Neural cell (in vitro differentiated cells): ENCODE measurements at regions not wholly inside any gene's neighbourhood (a gene's known extent, or its start where the extent isn't known, plus 50 kb on each side); places are given as distances from the start of the nearest gene placed in this dataset.

Source experiments
- H2AFZ ChIP-seq: fragments of 200-600, 300-800 bp; sonication (generic), shearing (Covaris generic); 2 replicates; pipeline ENCODE4 v1.6.0; 2014; ENCODE audit warnings: low read depth, mild to moderate bottlenecking, antibody characterized with exemption, low read length, moderate library complexity
- H3F3A ChIP-seq: fragments of 200-600 bp; shearing (Covaris generic); 2 replicates; pipeline ENCODE4 v1.6.1; 2016; ENCODE audit warnings: mild to moderate bottlenecking, moderate library complexity, mixed read lengths, antibody characterized with exemption, low read length; ENCODE audit not compliant: insufficient read depth, poor library complexity, severe bottlenecking
- H3K27ac ChIP-seq: fragments of 200-600, 300-800 bp; sonication (generic), shearing (Covaris generic); 2 replicates; pipeline ENCODE4 v1.5.1; 2014; ENCODE audit warnings: mild to moderate bottlenecking, low read length, moderate library complexity
- H3K27me3 ChIP-seq: fragments of 300-800, 200-600 bp; sonication (generic), shearing (Covaris generic); 2 replicates; pipeline ENCODE4 v1.6.0; 2014; ENCODE audit warnings: mild to moderate bottlenecking, low read depth, low read length, moderate library complexity; ENCODE audit not compliant: insufficient read depth
- H3K36me3 ChIP-seq: fragments of 300-800, 200-600 bp; sonication (generic), shearing (Covaris generic); 2 replicates; pipeline ENCODE4 v1.5.1; 2014; ENCODE audit warnings: mild to moderate bottlenecking, antibody characterized with exemption, low read length, moderate library complexity; ENCODE audit not compliant: insufficient read depth
- H3K4me2 ChIP-seq: fragments of 300-800, 200-600 bp; sonication (generic), shearing (Covaris generic); 2 replicates; pipeline ENCODE4 v1.6.0; 2014; ENCODE audit warnings: mild to moderate bottlenecking, low read length
- H3K4me3 ChIP-seq: fragments of 300-800, 200-600 bp; sonication (generic), shearing (Covaris generic); 2 replicates; pipeline ENCODE4 v1.5.1; 2014; ENCODE audit warnings: mild to moderate bottlenecking, low read length, moderate library complexity
- H3K79me2 ChIP-seq: fragments of 200-600 bp; shearing (Covaris generic); replicated peaks from 2 replicates; pipeline ENCODE4 v1.6.0; 2014; ENCODE audit warnings: mild to moderate bottlenecking, low read length, moderate library complexity; ENCODE audit not compliant: insufficient read depth
- H3K9ac ChIP-seq: fragments of 300-800, 200-600 bp; sonication (generic), shearing (Covaris generic); 2 replicates; pipeline ENCODE4 v1.6.1; 2016; ENCODE audit warnings: mild to moderate bottlenecking, low read length, mixed read lengths
- H3K9me2 ChIP-seq: fragments of 200-600 bp; shearing (Covaris generic); 2 replicates; pipeline ENCODE4 v1.6.1; 2016; ENCODE audit warnings: mild to moderate bottlenecking, low read length, mixed read lengths; ENCODE audit not compliant: insufficient read depth
- H3K9me3 ChIP-seq: fragments of 200-600, 300-800 bp; sonication (generic), shearing (Covaris generic); 2 replicates; pipeline ENCODE4 v1.6.1; 2016; ENCODE audit warnings: mild to moderate bottlenecking, mixed run types, low read length, moderate library complexity, mixed read lengths
- H4K20me1 ChIP-seq: fragments of 200-600 bp; shearing (Covaris generic); 2 replicates; pipeline ENCODE4 v1.6.1; 2016; ENCODE audit warnings: mild to moderate bottlenecking, mixed run types; ENCODE audit not compliant: insufficient read depth
- EP300 ChIP-seq: fragments of 450-650 bp; conservative IDR thresholded peaks from 2 replicates; pipeline ENCODE4 v1.6.1; 2014; ENCODE audit warnings: antibody characterized with exemption, mild to moderate bottlenecking, moderate library complexity; ENCODE audit not compliant: poor library complexity, severe bottlenecking
- EZH2 ChIP-seq: fragments of 200-600, 300-800 bp; shearing (Covaris generic), sonication (generic); IDR thresholded peaks from 2 replicates; pipeline ENCODE4 v1.6.1; 2014; ENCODE audit warnings: antibody characterized with exemption, low read length, borderline replicate concordance, mild to moderate bottlenecking; ENCODE audit not compliant: insufficient read depth, poor library complexity, severe bottlenecking
- MXI1 ChIP-seq: fragments of 450-650 bp; conservative IDR thresholded peaks from 2 replicates; pipeline ENCODE4 v1.6.1; 2014; ENCODE audit warnings: antibody characterized with exemption, mild to moderate bottlenecking; ENCODE audit not compliant: poor library complexity, severe bottlenecking
- POLR2AphosphoS5 ChIP-seq: IDR thresholded peaks from 2 replicates; pipeline ENCODE4 v1.6.1; 2012
- RAD21 ChIP-seq: fragments of 450-650 bp; conservative IDR thresholded peaks from 2 replicates; pipeline ENCODE4 v1.6.1; 2014; ENCODE audit warnings: antibody characterized with exemption, mild to moderate bottlenecking, moderate library complexity
- SMC3 ChIP-seq: fragments of 450-650 bp; conservative IDR thresholded peaks from 2 replicates; pipeline ENCODE4 v1.6.1; 2014; ENCODE audit warnings: antibody characterized with exemption, mild to moderate bottlenecking, moderate library complexity; ENCODE audit not compliant: poor library complexity
- TAF1 ChIP-seq: IDR thresholded peaks from 2 replicates; pipeline ENCODE4 v1.6.1; 2012; ENCODE audit warnings: low read depth
- TF ChIP-seq, protein P1 (sequence below): fragments of 450-650 bp; IDR thresholded peaks from 2 replicates; pipeline ENCODE4 v1.5.1; 2014; ENCODE audit warnings: antibody characterized with exemption, mild to moderate bottlenecking, moderate library complexity; ENCODE audit not compliant: poor library complexity, severe bottlenecking
- TF ChIP-seq, protein P2 (sequence below): IDR thresholded peaks from 2 replicates; pipeline ENCODE4 v1.6.1; 2012; ENCODE audit warnings: borderline replicate concordance

DNA sequence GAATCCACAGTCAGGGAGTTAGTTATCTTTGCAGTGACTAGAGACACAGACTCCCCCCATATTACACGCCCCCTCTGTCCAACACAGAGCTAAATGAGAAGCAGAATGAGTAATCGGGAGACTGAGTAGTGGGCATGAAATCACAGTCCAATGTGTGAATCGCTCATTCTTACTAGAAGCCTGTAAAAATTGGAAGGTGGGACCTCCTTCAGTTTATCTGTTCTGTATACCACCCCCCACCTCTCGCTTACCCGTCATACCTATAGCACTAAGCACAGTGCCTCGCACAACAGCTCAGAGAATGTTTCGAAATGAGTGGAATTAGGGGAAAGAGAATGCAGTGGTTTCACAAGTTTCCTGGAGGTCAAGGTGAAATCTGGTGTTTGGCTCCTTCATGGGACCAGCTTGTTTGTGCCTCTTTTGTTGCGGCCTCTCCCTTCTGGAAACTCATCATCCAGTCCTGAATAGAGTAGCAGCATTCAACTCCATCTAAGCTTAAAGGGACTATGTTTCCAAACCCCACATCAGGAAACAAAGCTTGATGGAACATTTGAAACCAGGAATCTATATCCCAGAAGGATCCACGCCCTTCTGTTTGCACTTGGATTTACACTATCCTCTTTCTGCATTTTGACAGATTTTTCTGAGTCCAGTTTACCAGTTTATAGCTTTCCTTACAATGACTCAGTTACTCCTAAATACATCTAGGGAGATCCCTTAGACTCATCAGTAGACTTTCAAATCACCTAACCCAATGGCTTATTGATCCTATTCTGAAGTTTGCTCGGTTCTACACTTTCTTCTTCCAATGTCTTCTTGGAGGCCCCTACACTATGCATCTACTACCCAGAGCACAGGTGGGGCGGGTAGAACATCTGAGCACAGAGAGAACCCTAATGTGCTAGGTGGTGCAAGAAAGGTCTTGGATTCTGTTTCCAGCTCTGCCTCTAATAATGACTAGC, 59.2 kb upstream of the PIM1 start:
- no peak overlapping the region for H3K4me3 ChIP-seq
- H3F3A ChIP-seq: no peaks in the 10 kb centered on the region
- H3K9ac ChIP-seq: no peak overlapping the region
- H4K20me1 ChIP-seq: no peaks in the 10 kb centered on the region
- H3K4me2 ChIP-seq: no peak overlapping the region
- H3K27me3 ChIP-seq: no peaks in the 10 kb centered on the region
- H3K27ac ChIP-seq: no peak overlapping the region
- no peaks in the 10 kb centered on the region for H3K36me3 ChIP-seq
- no peaks in the 10 kb centered on the region for H3K79me2 ChIP-seq
- TF ChIP-seq, protein P1, sequence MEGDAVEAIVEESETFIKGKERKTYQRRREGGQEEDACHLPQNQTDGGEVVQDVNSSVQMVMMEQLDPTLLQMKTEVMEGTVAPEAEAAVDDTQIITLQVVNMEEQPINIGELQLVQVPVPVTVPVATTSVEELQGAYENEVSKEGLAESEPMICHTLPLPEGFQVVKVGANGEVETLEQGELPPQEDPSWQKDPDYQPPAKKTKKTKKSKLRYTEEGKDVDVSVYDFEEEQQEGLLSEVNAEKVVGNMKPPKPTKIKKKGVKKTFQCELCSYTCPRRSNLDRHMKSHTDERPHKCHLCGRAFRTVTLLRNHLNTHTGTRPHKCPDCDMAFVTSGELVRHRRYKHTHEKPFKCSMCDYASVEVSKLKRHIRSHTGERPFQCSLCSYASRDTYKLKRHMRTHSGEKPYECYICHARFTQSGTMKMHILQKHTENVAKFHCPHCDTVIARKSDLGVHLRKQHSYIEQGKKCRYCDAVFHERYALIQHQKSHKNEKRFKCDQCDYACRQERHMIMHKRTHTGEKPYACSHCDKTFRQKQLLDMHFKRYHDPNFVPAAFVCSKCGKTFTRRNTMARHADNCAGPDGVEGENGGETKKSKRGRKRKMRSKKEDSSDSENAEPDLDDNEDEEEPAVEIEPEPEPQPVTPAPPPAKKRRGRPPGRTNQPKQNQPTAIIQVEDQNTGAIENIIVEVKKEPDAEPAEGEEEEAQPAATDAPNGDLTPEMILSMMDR: no peak
- TF ChIP-seq EZH2 (no peak), MXI1 (no peak), SMC3 (no peak), EP300 (no peak), RAD21 (no peak), POLR2AphosphoS5 (no peak), TAF1 (no peak)
- TF ChIP-seq, protein P2, sequence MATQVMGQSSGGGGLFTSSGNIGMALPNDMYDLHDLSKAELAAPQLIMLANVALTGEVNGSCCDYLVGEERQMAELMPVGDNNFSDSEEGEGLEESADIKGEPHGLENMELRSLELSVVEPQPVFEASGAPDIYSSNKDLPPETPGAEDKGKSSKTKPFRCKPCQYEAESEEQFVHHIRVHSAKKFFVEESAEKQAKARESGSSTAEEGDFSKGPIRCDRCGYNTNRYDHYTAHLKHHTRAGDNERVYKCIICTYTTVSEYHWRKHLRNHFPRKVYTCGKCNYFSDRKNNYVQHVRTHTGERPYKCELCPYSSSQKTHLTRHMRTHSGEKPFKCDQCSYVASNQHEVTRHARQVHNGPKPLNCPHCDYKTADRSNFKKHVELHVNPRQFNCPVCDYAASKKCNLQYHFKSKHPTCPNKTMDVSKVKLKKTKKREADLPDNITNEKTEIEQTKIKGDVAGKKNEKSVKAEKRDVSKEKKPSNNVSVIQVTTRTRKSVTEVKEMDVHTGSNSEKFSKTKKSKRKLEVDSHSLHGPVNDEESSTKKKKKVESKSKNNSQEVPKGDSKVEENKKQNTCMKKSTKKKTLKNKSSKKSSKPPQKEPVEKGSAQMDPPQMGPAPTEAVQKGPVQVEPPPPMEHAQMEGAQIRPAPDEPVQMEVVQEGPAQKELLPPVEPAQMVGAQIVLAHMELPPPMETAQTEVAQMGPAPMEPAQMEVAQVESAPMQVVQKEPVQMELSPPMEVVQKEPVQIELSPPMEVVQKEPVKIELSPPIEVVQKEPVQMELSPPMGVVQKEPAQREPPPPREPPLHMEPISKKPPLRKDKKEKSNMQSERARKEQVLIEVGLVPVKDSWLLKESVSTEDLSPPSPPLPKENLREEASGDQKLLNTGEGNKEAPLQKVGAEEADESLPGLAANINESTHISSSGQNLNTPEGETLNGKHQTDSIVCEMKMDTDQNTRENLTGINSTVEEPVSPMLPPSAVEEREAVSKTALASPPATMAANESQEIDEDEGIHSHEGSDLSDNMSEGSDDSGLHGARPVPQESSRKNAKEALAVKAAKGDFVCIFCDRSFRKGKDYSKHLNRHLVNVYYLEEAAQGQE: no peak
- H3K9me3 ChIP-seq: no peaks in the 10 kb centered on the region
- no peaks in the 10 kb centered on the region for H3K9me2 ChIP-seq
- H2AFZ ChIP-seq: no peak overlapping the region

GRCh38 chr6:37113976-37114375, 56.0 kb upstream of the PIM1 start:
- no peaks in the 10 kb centered on the region for H3K27me3 ChIP-seq
- H4K20me1 ChIP-seq: no peaks in the 10 kb centered on the region
- H3K9me2 ChIP-seq: no peaks in the 10 kb centered on the region
- no peak overlapping the region for H3K4me3 ChIP-seq
- no peak overlapping the region for H3K4me2 ChIP-seq
- H3K9me3 ChIP-seq: no peaks in the 10 kb centered on the region
- no peaks in the 10 kb centered on the region for H3K36me3 ChIP-seq
- H3F3A ChIP-seq: no peaks in the 10 kb centered on the region
- H3K79me2 ChIP-seq: no peaks in the 10 kb centered on the region
- H3K9ac ChIP-seq: no peak overlapping the region
- no peak overlapping the region for H2AFZ ChIP-seq
- TF ChIP-seq, protein P2: no peak
- TF ChIP-seq EZH2 (no peak), SMC3 (no peak), TAF1 (no peak), RAD21 (no peak), POLR2AphosphoS5 (no peak), MXI1 (no peak), EP300 (no peak)
- TF ChIP-seq, protein P1: no peak
- H3K27ac ChIP-seq: no peak overlapping the region
